PFSK-1 (cell line): ENCODE measurements at regions not wholly inside any gene's neighbourhood (a gene's known extent, or its start where the extent isn't known, plus 50 kb on each side); places are given as distances from the start of the nearest gene placed in this dataset.

ENCODE experiments used
- SIN3A ChIP-seq: IDR thresholded peaks from 2 replicates; pipeline ENCODE4 v1.6.1; 2012; ENCODE audit warnings: mild to moderate bottlenecking, low read length, moderate library complexity, borderline replicate concordance; ENCODE audit not compliant: insufficient read depth
- TAF1 ChIP-seq: IDR thresholded peaks from 2 replicates; pipeline ENCODE4 v1.6.1; 2012; ENCODE audit warnings: low read length, control low read depth, borderline replicate concordance; ENCODE audit not compliant: insufficient read depth

DNA sequence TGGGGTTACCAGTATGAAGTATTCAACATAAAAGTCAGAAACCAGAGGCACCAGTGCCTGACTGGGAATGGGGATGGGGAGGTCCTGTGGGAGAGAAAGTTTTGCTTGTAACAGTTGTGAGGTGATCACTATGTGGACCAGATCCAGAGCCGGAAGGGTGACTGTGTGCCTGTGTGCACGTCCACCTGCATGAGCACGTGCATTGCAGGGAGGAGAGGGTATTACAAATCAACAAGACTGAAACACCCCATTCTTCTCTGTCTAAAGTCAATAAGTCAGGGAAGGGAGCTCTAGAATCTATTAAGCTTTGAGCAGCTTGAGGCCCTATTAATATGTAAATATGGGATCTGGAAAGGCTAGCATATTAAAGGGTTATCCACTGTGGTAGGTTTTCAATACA, 241.0 kb upstream of the ACVR2A start:
- no peak for TF ChIP-seq TAF1
- no peak for TF ChIP-seq SIN3A
